Fibroblast of skin of scalp (primary cell): ENCODE measurements at regions not wholly inside any gene's neighbourhood (a gene's known extent, or its start where the extent isn't known, plus 50 kb on each side); places are given as distances from the start of the nearest gene placed in this dataset.
A peak's percentile ranks its signal among the peaks of the same experiment; 100 is the strongest.

Source experiments
- DNase-seq: peaks from one replicate; pipeline ENCODE4 v3.0.0-alpha.2; 2013

- peak; percentile 75 for DNase-seq
Measured at GRCh38 chr17:14805348-14805747, 459.8 kb downstream of the PMP22 start.

- peak; percentile 39 for DNase-seq
Measured at GRCh38 chr17:14803826-14804225, 461.3 kb downstream of the PMP22 start.

GRCh38 chr17:14797801-14798200, 467.3 kb downstream of the PMP22 start:
- DNase-seq: no peak

GRCh38 chr17:14797021-14797420, 468.1 kb downstream of the PMP22 start:
- no peak for DNase-seq

- no peak for DNase-seq
Measured at GRCh38 chr17:14794961-14795360, 470.2 kb downstream of the PMP22 start.

GRCh38 chr17:14793237-14793636, 471.9 kb downstream of the PMP22 start:
- peak; percentile 88 for DNase-seq

- no peak for DNase-seq
Measured at GRCh38 chr17:14792746-14793145, 472.4 kb downstream of the PMP22 start.

- no peak for DNase-seq
Measured at GRCh38 chr17:14791221-14791620, 473.9 kb downstream of the PMP22 start.

GRCh38 chr17:14790521-14790920, 474.6 kb downstream of the PMP22 start:
- peak; percentile 79 for DNase-seq

GRCh38 chr17:14784997-14785696, 480.0 kb downstream of the PMP22 start:
- DNase-seq: no peak

- DNase-seq: no peak
Measured at GRCh38 chr17:14781123-14781522, 480.2 kb downstream of the HS3ST3B1 start.

- no peak for DNase-seq
Measured at GRCh38 chr17:14780097-14780651, 479.3 kb downstream of the HS3ST3B1 start.

- DNase-seq: no peak
Measured at GRCh38 chr17:14779241-14779640, 478.4 kb downstream of the HS3ST3B1 start.

GRCh38 chr17:14777291-14777690, 476.4 kb downstream of the HS3ST3B1 start:
- no peak for DNase-seq

- DNase-seq: no peak
Measured at GRCh38 chr17:14776791-14777190, 475.9 kb downstream of the HS3ST3B1 start.

- DNase-seq: peak; percentile 79
Measured at GRCh38 chr17:14775731-14776492, 475.0 kb downstream of the HS3ST3B1 start.

GRCh38 chr17:14774774-14775173, 473.9 kb downstream of the HS3ST3B1 start:
- DNase-seq: no peak

- DNase-seq: no peak
Measured at GRCh38 chr17:14772776-14773175, 471.9 kb downstream of the HS3ST3B1 start.

GRCh38 chr17:14771543-14771942, 470.7 kb downstream of the HS3ST3B1 start:
- no peak for DNase-seq

- DNase-seq: no peak
Measured at GRCh38 chr17:14768923-14769322, 468.0 kb downstream of the HS3ST3B1 start.

GRCh38 chr17:14762736-14763479, 462.0 kb downstream of the HS3ST3B1 start:
- DNase-seq: no peak

- DNase-seq: peak; percentile 84
Measured at GRCh38 chr17:14760719-14761411, 460.0 kb downstream of the HS3ST3B1 start.
